ENCODE measurements at regions not wholly inside any gene's neighbourhood (a gene's known extent, or its start where the extent isn't known, plus 50 kb on each side); places are given as distances from the start of the nearest gene placed in this dataset.
"Not testable (repeated sequence)": the region's sequence is repeated elsewhere in the genome, so short reads cannot be mapped to it uniquely, and the experiment has no call there.

GRCh38 chr2:118449401-118449800 lies 361.1 kb downstream of the INSIG2 start:
- TF ChIP-seq POLR2A (IDR thresholded peaks at IDR 0.05; ENCODE audit: low read depth, low read length) = no peak
- DNase-seq (ENCODE audit: insufficient read length, low spot score) = no peak
- FAIRE-seq = no peak

GRCh38 chr2:118443596-118443995 lies 355.3 kb downstream of the INSIG2 start:
- no peak for TF ChIP-seq POLR2A (IDR thresholded peaks at IDR 0.05; ENCODE audit: low read depth, low read length)
- FAIRE-seq (no peak), DNase-seq (ENCODE audit: insufficient read length, low spot score) (no peak)

DNA sequence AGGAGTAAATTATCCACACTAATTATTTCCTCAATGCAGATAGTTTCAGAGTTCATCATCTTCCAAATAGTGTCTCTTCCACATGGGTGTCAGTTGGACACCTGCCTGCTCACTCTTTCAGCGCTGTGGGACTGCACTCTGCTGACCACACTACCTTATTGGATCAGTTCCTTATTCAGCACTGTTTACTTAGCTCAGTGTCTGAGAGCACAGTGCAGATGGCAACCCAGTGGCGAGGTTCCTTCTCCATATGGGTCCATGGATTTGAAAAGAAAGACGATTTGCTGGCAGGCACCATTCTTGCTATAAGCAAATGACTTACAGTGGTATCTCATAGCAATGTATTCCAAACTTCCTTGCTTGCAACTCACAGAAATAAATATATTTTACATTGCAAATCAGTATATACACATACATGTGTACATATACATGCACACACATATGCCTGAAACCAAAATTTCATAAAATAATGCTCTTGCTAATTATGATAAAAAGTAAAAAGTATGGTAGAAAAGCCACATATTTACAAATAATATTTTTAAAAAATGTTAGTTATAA lies 354.8 kb downstream of the INSIG2 start:
- DNase-seq (ENCODE audit: insufficient read length, low spot score) (no peak), FAIRE-seq (no peak)
- TF ChIP-seq POLR2A (IDR thresholded peaks at IDR 0.05; ENCODE audit: low read depth, low read length) = no peak

DNA sequence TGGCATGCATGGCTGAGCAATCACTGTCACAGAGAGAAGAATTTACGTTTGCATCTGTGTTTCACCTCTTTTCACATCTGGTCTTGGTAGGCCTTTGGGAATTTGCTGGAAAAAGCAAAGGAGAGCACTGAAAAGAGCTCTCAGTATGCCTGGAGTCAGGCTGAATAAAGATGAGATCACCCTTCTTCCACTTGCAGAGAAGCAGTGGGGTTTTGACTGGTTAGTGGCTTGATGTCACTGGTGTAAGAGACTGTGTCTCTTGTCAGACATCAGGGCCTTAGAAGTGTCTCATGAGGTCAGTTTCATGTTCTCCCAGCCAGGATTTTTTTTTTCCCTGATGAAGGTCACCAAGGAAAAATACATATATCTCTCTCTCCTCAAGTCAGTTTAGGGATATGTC lies 353.8 kb downstream of the INSIG2 start:
- TF ChIP-seq POLR2A (IDR thresholded peaks at IDR 0.05; ENCODE audit: low read depth, low read length) = no peak
- FAIRE-seq (no peak), DNase-seq (ENCODE audit: insufficient read length, low spot score) (no peak)

- FAIRE-seq (no peak), DNase-seq (ENCODE audit: insufficient read length, low spot score) (no peak)
- TF ChIP-seq POLR2A (IDR thresholded peaks at IDR 0.05; ENCODE audit: low read depth, low read length) = no peak
These were observed 352.3 kb downstream of the INSIG2 start for GRCh38 chr2:118440404-118441098.

DNA sequence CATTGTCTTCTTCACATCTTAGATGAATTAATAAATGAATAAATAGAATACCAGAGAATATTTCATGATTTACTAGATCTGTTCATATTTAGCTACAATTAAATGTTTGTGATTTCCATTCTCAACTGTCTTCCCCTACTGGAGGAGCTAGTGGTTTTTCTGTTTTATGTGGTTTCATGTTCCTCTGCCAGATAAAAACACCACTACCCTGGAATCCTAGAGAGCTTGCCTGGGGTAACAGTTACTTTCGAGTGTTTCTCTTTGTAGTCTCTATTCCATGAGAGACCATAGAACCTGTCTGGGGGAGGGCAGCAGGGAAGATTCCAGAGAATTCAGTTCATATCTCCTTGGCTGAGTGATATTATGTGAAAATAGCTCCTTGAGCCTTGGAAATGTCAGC lies 349.2 kb downstream of the INSIG2 start:
- TF ChIP-seq POLR2A (IDR thresholded peaks at IDR 0.05; ENCODE audit: low read depth, low read length) = no peak
- FAIRE-seq (no peak), DNase-seq (ENCODE audit: insufficient read length, low spot score) (no peak)

DNA sequence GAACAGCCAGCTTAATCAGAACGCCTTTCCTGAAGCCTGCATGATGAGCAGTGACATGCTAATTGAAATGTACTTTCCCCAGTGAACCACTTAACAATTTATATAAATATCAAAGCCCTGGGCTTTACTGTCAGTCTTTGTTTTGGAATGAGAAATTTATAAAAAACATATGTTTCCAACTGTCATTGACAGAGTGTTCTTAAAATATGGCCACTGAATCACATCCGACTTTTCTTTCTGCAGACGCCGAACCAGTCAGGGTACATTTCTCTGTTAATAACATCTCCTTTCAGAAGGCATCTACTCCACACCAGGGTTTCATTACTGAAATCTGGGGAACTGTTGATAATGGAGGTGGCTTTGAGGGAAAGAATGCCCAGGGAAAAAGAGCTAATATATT lies 343.7 kb downstream of the INSIG2 start:
- no peak for TF ChIP-seq POLR2A (IDR thresholded peaks at IDR 0.05; ENCODE audit: low read depth, low read length)
- FAIRE-seq = no peak
- DNase-seq (ENCODE audit: insufficient read length, low spot score) = no peak

GRCh38 chr2:118431586-118431985 lies 343.3 kb downstream of the INSIG2 start:
- DNase-seq (ENCODE audit: insufficient read length, low spot score) (no peak), FAIRE-seq (no peak)
- no peak for TF ChIP-seq POLR2A (IDR thresholded peaks at IDR 0.05; ENCODE audit: low read depth, low read length)

DNA sequence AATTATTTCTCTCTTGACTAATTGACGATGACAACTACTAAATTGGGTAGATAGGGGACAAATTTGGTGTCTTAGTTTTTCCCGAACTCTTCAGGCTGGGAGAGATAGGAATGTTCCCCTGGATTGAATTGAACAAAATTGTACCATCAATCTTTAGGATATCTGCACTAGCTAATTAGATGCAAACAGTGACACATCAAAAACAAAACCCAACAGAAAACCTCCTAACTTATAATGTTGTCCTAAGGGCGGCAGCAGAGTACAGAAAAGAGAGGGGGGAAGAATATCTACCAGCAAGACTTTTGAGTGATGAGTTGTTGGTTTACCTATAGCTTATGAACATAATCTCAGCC lies 342.9 kb downstream of the INSIG2 start:
- DNase-seq (ENCODE audit: insufficient read length, low spot score) (no peak), FAIRE-seq (no peak)
- no peak for TF ChIP-seq POLR2A (IDR thresholded peaks at IDR 0.05; ENCODE audit: low read depth, low read length)

- DNase-seq (ENCODE audit: insufficient read length, low spot score) (no peak), FAIRE-seq (no peak)
- no peak for TF ChIP-seq POLR2A (IDR thresholded peaks at IDR 0.05; ENCODE audit: low read depth, low read length)
These were observed 342.4 kb downstream of the INSIG2 start for GRCh38 chr2:118430510-118431164.

DNA sequence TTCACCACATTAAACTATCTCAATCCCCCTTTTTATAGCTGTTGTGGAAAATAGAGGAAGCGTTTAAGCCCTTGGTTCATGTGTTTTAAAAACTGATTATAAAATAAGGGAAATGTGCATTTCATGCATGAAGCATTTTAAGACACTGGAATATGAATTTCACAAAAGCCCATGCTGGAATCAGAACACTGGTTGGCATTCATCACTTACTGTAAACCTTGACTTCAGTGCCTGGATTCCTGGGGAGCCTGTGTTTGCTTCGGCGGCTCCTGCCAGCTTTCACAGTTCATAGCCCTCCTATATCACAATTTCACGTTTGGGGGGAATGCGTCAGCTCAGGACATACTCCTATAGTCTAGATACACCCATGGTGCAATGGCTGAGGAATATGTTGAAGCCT lies 336.9 kb downstream of the INSIG2 start:
- no peak for TF ChIP-seq POLR2A (IDR thresholded peaks at IDR 0.05; ENCODE audit: low read depth, low read length)
- DNase-seq (ENCODE audit: insufficient read length, low spot score) (no peak), FAIRE-seq (no peak)

- no peak for DNase-seq (ENCODE audit: insufficient read length, low spot score)
- FAIRE-seq = no peak
- TF ChIP-seq POLR2A (IDR thresholded peaks at IDR 0.05; ENCODE audit: low read depth, low read length) = no peak
These were observed 335.5 kb downstream of the INSIG2 start for GRCh38 chr2:118423776-118424175.

DNA sequence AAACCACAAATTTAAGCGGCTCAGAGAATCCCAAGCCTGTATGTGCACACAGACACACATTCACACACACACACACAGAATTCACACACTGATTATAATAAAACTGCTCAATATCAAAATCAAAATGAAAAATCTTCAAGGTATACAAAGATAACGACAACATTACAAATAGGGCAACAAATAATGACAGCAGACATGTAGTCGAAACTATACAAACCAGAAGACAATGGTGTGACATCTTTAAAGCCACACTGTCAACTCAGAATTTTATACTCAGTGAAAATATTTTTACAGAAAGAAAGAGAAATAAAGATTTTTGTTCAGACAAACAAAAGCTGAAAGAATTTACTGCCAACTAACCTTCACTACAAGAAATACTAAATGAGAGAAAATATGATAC lies 333.4 kb downstream of the INSIG2 start:
- FAIRE-seq (no peak), DNase-seq (ENCODE audit: insufficient read length, low spot score) (no peak)
- no peak for TF ChIP-seq POLR2A (IDR thresholded peaks at IDR 0.05; ENCODE audit: low read depth, low read length)

DNA sequence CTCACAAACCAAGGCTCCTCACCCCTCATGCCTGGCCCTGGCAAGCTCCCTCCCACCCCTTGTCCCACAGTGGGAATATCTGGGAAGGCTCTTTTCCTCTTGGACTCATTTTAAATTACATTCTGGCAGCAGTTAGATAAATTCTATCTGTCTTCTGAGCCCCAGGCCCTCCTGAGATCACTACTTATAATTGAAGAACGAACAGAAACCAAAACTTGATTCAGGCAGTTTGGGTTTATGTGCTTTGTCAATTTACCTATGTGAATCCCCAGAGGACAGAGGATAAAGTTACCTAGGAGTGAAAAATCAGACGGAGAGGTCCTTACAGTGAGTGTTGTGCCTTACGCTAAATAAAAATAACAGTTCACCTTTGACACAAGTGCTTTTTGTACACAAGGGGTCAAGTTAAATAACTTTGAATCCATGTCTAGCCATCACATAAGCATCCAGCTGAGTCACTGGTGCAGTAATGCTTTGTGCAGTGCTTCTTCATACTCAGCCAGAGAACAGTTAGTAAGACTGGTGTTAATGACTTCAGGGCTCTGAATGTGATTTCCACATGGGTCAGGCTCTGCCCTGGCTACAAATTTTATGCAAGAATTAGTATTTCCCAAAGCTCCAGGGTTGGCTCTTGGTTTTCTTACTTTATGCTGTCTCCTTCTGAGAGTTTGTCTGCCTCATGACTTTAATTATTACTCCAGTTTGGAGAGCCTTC lies 329.3 kb downstream of the INSIG2 start:
- no peak for TF ChIP-seq POLR2A (IDR thresholded peaks at IDR 0.05; ENCODE audit: low read depth, low read length)
- DNase-seq (ENCODE audit: insufficient read length, low spot score) = no peak
- no peak for FAIRE-seq

GRCh38 chr2:118415186-118415585 lies 326.9 kb downstream of the INSIG2 start:
- FAIRE-seq = not testable (repeated sequence)

More at GRCh38 chr2:118415186-118415585, 326.9 kb downstream of the INSIG2 start:
- not testable (repeated sequence) for DNase-seq (ENCODE audit: insufficient read length, low spot score)

Measured in H54 (cell line).